Right hindlimb (tissue), 1 donor: ENCODE measurements at regions not wholly inside any gene's neighbourhood (a gene's known extent, or its start where the extent isn't known, plus 50 kb on each side); places are given as distances from the start of the nearest gene placed in this dataset.
"Not testable (repeated sequence)": the region's sequence is repeated elsewhere in the genome, so short reads cannot be mapped to it uniquely, and the experiment has no call there.

ENCODE experiments used
- DNase-seq: peaks from one replicate; pipeline ENCODE4 v3.0.0-alpha.2; 2018

- no peak for DNase-seq
Observed at GRCh38 chr18:25544546-25545287, 192.8 kb upstream of the ZNF521 start.

DNA sequence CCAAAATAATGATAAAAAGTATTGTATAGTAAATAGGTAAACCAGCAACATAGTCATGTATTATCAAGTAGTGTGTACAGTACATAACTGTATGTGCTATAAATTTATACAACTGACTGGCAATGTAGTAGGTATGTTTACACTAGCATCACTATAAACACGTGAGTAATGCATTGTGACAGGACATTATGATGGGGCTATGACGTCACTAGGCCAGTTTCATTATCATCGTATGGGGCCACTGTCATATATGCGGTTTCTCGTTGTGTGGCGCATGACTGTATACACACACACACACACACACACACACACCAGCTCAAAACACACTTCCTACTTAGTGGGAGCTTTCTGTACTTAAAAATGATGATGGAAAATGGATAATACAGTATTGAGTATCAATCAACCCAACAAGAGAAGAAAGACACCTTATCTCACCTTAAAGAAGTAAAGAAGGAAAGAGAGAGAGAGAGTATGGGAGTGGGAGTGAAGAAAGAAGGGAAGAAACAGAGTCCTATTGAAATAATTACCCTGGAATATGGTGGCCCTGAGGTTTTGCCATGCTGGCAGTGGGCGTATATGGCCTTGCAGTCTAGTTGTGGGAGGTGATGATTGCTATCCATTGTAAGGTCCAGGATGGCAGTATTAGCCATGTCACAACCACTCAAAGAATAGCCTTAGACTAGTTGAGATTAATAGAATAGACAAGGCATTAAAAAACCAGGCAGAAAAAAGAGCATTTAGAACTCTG is 186.4 kb upstream of the ZNF521 start:
- DNase-seq, result no peak

- no peak for DNase-seq
Observed at GRCh38 chr18:25535495-25535894, 183.5 kb upstream of the ZNF521 start.

- DNase-seq, result no peak
Observed at GRCh38 chr18:25534401-25534800, 182.4 kb upstream of the ZNF521 start.

GRCh38 chr18:25533218-25533617 is 181.3 kb upstream of the ZNF521 start:
- no peak for DNase-seq

DNA sequence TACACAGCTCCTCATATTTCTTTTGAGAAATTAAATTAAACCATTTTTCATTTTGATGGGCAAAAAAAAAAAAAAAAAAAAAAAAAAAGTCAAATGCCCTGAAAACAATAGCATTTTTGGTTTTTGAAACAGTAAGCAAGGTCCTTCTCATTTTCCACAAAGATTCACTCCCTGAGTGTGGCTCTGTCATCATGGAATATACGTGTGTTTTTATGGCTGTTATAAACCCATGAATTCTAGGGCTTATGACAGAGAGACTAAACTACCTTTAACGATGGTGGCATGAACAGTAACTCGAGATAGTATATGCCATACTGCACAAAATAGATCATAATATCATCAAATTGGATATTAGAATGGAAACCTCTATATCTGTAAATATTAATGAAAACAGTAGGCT is 179.2 kb upstream of the ZNF521 start:
- no peak for DNase-seq

GRCh38 chr18:25525789-25526188 is 173.8 kb upstream of the ZNF521 start:
- DNase-seq, result not testable (repeated sequence)

- DNase-seq, result no peak
Observed at GRCh38 chr18:25518716-25519053, 166.7 kb upstream of the ZNF521 start.

- DNase-seq, result no peak
Observed at GRCh38 chr18:25517881-25518715, 166.1 kb upstream of the ZNF521 start.

GRCh38 chr18:25516747-25517498 is 165.0 kb upstream of the ZNF521 start:
- no peak for DNase-seq

DNA sequence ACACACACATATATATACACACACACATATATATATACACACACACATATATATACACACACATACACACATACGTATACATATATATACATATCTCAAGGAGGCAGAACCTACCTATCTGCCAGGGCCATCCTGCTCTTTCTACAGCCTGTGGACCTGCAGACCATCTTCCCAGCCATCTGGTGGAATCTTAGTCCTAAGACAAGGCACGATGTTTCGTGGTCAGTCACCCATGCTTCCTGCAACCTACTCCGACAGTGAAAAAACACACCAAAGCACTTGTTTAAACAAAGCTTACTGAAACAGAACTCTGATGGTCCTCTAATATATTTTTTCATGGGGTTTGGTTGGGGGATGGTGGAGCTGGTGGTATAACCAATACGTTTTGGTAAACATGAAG is 164.2 kb upstream of the ZNF521 start:
- no peak for DNase-seq

GRCh38 chr18:25510096-25510495 is 158.1 kb upstream of the ZNF521 start:
- DNase-seq, result no peak

DNA sequence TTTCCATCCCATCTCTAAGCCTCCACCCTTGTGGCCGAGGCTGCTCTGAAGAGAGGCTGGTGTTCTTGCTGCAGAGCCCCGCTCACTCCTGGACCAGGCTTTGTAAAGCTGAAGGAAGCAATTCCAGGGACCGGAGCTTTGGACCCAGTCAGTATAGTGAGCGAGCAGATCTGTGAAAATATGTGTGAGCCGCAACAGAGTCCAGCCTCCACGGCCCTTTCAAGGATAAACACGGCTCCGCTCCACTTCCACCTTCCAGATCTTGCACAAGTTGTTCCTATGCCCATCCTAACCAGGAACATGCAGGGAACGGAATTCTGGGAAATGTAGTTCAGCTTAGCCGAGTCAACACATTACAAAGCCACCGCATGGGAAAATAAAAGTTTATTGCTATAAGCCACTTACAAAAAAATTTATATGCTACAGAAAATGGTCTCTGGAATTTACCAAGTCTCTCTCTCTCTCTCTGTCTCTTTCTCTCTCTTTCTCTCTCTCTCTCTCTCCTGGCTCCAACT is 151.7 kb upstream of the ZNF521 start:
- peak; percentile 86 for DNase-seq

DNA sequence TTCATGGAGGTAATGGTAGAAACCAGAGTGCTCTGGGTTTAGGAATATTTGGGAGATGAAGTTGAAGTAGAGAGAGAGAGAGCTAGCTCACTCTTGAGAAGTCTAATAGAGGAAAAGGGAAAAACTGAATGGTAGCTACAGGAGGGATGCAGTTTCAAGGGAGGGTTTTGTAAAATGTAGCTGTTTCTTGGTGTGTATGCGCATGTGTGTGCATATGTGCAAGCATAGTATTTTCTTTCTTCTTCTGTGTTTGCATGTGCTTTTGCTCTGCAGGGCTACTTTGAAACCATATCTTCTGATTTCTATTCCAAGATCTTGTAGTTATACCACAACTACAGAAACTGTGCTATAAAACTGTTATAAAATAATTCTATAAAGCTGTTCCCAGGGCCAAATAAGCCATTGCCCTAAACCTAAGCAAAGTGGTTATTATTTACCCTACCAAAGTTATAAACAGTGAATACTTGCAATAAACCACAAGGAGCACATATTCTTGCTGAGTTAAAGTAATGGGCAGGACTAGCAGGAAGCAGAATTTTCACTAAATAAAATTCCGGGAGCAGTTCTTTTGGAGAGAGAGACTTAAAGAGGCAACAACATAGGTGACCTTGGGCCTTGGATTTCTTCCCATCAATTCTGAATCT is 145.3 kb upstream of the ZNF521 start:
- no peak for DNase-seq

DNA sequence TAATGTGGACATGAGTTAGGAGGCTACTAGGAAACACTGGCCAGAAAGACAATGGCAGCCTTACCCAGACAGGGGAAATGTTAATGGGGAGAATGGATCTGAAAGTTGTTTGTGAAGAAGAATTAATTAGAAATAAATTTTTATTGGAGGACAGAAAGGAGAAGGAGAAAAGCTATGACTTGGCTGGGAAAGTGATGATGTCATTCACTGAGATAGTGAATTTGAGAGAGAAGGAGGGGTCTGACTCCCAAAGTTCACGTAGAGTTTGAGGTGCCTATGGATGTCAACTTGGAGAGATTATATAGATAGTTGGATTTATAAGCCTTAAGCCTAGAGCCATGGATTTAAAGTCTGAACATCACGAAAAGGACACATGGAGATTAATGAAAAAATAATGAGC is 144.6 kb upstream of the ZNF521 start:
- no peak for DNase-seq

DNA sequence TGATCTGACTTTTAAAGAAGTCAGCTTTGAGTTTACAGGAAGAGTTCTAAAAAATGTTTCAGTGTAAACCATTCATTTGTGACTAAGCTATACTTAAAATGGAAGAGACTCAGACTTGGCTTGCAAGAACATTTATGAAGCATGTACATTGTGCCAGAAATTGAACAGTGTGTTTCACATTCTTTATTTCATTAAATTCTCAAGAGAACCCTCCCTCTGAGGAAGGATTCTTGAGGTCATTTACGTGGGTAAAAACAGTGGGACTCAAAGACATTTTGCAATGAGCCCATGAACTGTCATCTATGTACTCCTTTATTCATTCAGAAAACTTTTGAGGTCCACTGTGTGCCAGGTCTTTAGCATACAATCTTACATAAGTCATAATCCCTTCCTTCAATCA is 143.6 kb upstream of the ZNF521 start:
- DNase-seq, result no peak

- DNase-seq, result no peak
Observed at GRCh38 chr18:25494888-25495287, 142.9 kb upstream of the ZNF521 start.

DNA sequence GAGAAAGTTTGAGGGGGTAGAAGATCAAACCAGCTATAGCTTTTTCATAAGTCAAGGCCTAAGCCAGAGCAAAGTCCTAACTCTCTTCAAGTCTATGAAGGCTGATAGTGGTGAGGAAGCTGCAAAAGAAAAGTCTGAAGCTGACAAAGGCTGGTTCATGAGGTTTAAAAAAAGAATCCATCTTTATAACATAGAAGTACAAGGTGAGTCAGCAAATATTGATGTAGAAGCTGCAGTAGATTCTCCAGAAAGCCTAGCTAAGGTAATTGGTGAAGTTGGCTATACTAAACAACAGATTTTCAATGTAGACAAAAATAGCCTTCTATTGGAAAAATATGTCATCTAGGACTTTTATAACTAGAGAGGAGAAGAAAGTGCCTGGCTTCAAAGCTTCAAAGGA is 141.4 kb upstream of the ZNF521 start:
- no peak for DNase-seq

DNA sequence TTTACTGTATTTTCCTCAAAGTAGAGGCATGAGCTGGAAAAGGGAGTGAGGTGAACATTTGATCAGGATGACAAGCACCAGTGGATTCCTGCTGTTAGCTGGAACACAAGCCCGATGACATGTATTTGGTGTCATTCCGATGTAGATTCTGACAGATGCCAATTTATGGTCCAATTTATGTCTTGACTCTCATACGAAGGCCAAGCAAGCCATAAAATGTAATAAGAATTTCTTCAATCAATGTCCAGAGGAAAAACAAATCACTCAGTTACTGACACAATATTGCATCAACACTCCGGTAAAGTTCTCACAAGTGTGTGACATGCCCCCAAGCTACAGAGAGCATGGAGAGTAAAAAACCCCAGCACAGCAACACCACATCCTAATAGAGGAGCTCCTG is 138.3 kb upstream of the ZNF521 start:
- no peak for DNase-seq

DNA sequence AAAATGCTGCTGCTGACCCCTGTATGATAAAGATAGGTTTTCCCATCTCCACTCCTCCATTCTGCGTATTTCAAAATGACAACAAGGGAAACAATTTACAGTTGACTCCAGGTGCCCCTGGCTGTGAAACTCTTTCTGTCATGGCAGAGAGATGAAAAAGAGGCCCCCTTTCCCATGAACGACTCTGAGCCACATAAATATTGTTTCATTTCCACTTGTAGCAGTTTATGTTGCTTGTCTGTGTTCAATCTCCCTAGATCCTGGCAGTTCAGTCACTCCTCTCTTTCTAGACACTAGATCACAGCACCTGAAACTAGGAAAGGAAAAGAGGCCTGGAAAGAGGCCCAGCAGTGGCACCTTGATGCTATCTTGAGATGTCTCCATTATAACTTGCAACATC is 121.0 kb upstream of the ZNF521 start:
- no peak for DNase-seq

DNA sequence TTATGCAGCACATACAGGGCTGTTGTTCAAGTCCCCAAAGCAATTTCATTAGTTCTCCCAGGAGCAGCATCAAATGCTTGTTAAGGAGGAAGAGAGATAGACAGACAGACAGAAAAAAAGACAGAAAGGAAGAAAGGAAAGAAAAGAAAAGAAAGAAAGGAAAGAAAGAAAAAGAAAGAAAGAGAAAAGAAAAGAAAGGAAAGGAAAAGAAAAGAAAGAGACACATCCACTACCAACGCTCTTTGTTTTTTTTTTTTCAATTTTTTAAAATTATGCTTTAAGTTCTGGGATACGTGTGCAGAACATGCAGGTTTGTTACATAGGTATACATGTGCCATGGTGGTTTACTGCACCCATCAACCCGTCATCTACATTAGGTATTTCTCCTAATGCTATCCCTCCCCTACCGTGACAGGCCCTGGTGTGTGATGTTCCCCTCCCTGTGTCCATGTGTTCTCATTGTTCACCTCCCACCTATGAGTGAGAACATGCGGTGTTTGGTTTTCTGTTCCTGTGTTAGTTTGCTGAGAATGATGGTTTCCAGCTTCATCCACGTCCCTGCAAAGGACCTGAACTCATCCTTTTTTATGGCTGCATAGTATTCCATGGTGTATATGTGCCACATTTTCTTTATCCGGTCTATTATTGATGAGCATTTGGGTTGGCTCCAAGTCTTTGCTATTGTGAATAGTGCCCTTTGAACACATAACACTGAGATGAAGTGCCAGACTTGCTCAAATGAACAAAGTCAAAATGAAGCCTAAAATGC is 119.0 kb upstream of the ZNF521 start:
- DNase-seq, result not testable (repeated sequence)
